ENCODE measurements at regions not wholly inside any gene's neighbourhood (a gene's known extent, or its start where the extent isn't known, plus 50 kb on each side); places are given as distances from the start of the nearest gene placed in this dataset.

DNA sequence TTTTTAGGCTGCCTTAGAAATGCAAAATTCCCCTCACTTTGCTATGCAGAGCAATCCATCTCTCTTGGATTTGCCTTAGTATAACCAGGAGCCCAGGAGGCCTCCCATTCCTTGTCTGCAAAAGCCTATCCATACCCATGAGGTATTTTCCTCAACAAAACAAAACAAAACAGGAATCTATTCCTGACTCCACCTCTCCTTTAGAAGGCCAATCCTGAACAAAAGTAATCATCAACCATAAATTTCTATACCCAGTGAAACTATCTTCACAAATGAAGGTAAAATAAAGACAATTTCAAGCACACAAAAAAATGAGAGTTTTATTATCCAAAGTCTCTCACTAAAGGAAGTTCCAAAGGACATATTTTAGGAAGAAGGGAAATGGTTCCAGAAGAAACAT lies 365.7 kb downstream of the KCNRG start:
- no peak overlapping the region for H3K4me3 ChIP-seq (ENCODE audit: insufficient read depth, low read depth, low read length)
- Mint-ChIP-seq H3K9me3 (ENCODE audit: unreplicated experiment) (peaks cover 15% of the 10 kb centered on the region), H3K27me3 (ENCODE audit: low read depth, unreplicated experiment) (no peaks in the 10 kb centered on the region), H3K4me1 (ENCODE audit: low read depth, unreplicated experiment) (peaks cover 23% of the 10 kb centered on the region), H3K36me3 (ENCODE audit: low read depth, unreplicated experiment) (peaks cover 4% of the 10 kb centered on the region), H3K4me3 (ENCODE audit: unreplicated experiment) (no peak overlapping the region), H3K27ac (ENCODE audit: unreplicated experiment) (peak overlapping the region; percentile 12)
- H3K27ac ChIP-seq (ENCODE audit: low read depth, low read length): no peak overlapping the region
- no peaks in the 10 kb centered on the region for H4K20me1 ChIP-seq (ENCODE audit: insufficient read depth, low read length)
- peaks cover 7% of the 10 kb centered on the region for H3K9me3 ChIP-seq (ENCODE audit: insufficient read depth, low read depth, low read length)
- FAIRE-seq (no peak), DNase-seq (ENCODE audit: low read depth) (no peak)
- H3K4me2 ChIP-seq (ENCODE audit: low read length): no peak overlapping the region
- no peaks in the 10 kb centered on the region for H3K79me2 ChIP-seq (ENCODE audit: insufficient read depth, low read length)
- no peak overlapping the region for H3K9ac ChIP-seq (ENCODE audit: low read length)
- H3K27me3 ChIP-seq (ENCODE audit: insufficient read depth, low read length): no peaks in the 10 kb centered on the region
- peaks cover 2% of the 10 kb centered on the region for H3K4me1 ChIP-seq (ENCODE audit: insufficient read depth, low read length)
- no peak overlapping the region for H2AFZ ChIP-seq (ENCODE audit: low read depth, low read length)
- H3K36me3 ChIP-seq (ENCODE audit: insufficient read depth, low read length): no peaks in the 10 kb centered on the region
- no peak for TF ChIP-seq EZH2 (IDR thresholded peaks at IDR 0.05; ENCODE audit: insufficient read depth, low read length)
- TF ChIP-seq, protein P1, sequence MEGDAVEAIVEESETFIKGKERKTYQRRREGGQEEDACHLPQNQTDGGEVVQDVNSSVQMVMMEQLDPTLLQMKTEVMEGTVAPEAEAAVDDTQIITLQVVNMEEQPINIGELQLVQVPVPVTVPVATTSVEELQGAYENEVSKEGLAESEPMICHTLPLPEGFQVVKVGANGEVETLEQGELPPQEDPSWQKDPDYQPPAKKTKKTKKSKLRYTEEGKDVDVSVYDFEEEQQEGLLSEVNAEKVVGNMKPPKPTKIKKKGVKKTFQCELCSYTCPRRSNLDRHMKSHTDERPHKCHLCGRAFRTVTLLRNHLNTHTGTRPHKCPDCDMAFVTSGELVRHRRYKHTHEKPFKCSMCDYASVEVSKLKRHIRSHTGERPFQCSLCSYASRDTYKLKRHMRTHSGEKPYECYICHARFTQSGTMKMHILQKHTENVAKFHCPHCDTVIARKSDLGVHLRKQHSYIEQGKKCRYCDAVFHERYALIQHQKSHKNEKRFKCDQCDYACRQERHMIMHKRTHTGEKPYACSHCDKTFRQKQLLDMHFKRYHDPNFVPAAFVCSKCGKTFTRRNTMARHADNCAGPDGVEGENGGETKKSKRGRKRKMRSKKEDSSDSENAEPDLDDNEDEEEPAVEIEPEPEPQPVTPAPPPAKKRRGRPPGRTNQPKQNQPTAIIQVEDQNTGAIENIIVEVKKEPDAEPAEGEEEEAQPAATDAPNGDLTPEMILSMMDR (IDR thresholded peaks at IDR 0.05; ENCODE audit: insufficient read depth, low read depth, low read length): no peak

GRCh38 chr13:50382511-50382910 lies 367.3 kb downstream of the KCNRG start:
- Histone ChIP-seq H3K36me3 (ENCODE audit: insufficient read depth, low read length) (no peaks in the 10 kb centered on the region), H3K4me2 (ENCODE audit: low read length) (no peak overlapping the region), H3K79me2 (ENCODE audit: insufficient read depth, low read length) (no peaks in the 10 kb centered on the region), H3K27me3 (ENCODE audit: insufficient read depth, low read length) (no peaks in the 10 kb centered on the region), H3K4me3 (ENCODE audit: insufficient read depth, low read depth, low read length) (no peak overlapping the region), H3K9ac (ENCODE audit: low read length) (no peak overlapping the region), H3K27ac (ENCODE audit: low read depth, low read length) (no peak overlapping the region), H3K4me1 (ENCODE audit: insufficient read depth, low read length) (no peaks in the 10 kb centered on the region), H2AFZ (ENCODE audit: low read depth, low read length) (no peak overlapping the region), H4K20me1 (ENCODE audit: insufficient read depth, low read length) (no peaks in the 10 kb centered on the region), H3K9me3 (ENCODE audit: insufficient read depth, low read depth, low read length) (peaks cover 7% of the 10 kb centered on the region)
- FAIRE-seq (no peak), DNase-seq (ENCODE audit: low read depth) (no peak)
- TF ChIP-seq EZH2 (IDR thresholded peaks at IDR 0.05; ENCODE audit: insufficient read depth, low read length): no peak
- TF ChIP-seq, protein P1 (IDR thresholded peaks at IDR 0.05; ENCODE audit: insufficient read depth, low read depth, low read length): no peak
- Mint-ChIP-seq H3K36me3 (ENCODE audit: low read depth, unreplicated experiment) (peaks cover 4% of the 10 kb centered on the region), H3K4me1 (ENCODE audit: low read depth, unreplicated experiment) (peaks cover 28% of the 10 kb centered on the region), H3K9me3 (ENCODE audit: unreplicated experiment) (peaks cover 15% of the 10 kb centered on the region), H3K27ac (ENCODE audit: unreplicated experiment) (no peak overlapping the region), H3K4me3 (ENCODE audit: unreplicated experiment) (no peak overlapping the region), H3K27me3 (ENCODE audit: low read depth, unreplicated experiment) (no peaks in the 10 kb centered on the region)

DNA sequence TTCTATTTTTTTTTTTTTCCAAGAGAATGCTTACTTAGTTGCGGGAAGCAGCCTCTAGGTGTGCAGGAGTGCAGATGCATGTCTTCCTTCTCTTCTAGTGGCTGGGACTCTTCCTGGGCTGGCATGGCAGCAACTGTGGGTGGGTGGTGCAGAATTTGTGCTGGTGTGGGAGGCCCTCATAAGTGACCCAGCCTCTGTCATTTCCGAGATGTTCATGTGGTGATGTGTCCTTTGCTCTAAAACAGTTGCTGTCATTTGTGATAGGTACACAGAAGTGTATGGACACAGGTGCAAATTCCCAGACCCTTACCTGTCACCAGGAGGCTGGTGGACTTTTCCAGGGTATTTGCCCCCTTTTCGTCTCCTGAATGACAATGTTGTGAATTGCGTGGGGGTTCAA lies 367.7 kb downstream of the KCNRG start:
- Histone ChIP-seq H3K4me3 (ENCODE audit: insufficient read depth, low read depth, low read length) (no peak overlapping the region), H3K36me3 (ENCODE audit: insufficient read depth, low read length) (no peaks in the 10 kb centered on the region), H3K27ac (ENCODE audit: low read depth, low read length) (no peak overlapping the region), H3K27me3 (ENCODE audit: insufficient read depth, low read length) (no peaks in the 10 kb centered on the region), H2AFZ (ENCODE audit: low read depth, low read length) (no peak overlapping the region), H3K9me3 (ENCODE audit: insufficient read depth, low read depth, low read length) (peaks cover 7% of the 10 kb centered on the region), H3K9ac (ENCODE audit: low read length) (no peak overlapping the region), H3K4me2 (ENCODE audit: low read length) (no peak overlapping the region), H4K20me1 (ENCODE audit: insufficient read depth, low read length) (no peaks in the 10 kb centered on the region), H3K4me1 (ENCODE audit: insufficient read depth, low read length) (no peaks in the 10 kb centered on the region), H3K79me2 (ENCODE audit: insufficient read depth, low read length) (no peaks in the 10 kb centered on the region)
- DNase-seq (ENCODE audit: low read depth): no peak
- Mint-ChIP-seq H3K4me3 (ENCODE audit: unreplicated experiment) (no peak overlapping the region), H3K27me3 (ENCODE audit: low read depth, unreplicated experiment) (no peaks in the 10 kb centered on the region), H3K4me1 (ENCODE audit: low read depth, unreplicated experiment) (peaks cover 28% of the 10 kb centered on the region), H3K27ac (ENCODE audit: unreplicated experiment) (no peak overlapping the region), H3K9me3 (ENCODE audit: unreplicated experiment) (peaks cover 15% of the 10 kb centered on the region), H3K36me3 (ENCODE audit: low read depth, unreplicated experiment) (peaks cover 4% of the 10 kb centered on the region)
- no peak for FAIRE-seq
- TF ChIP-seq EZH2 (IDR thresholded peaks at IDR 0.05; ENCODE audit: insufficient read depth, low read length): no peak
- TF ChIP-seq, protein P1 (IDR thresholded peaks at IDR 0.05; ENCODE audit: insufficient read depth, low read depth, low read length): no peak

Data from astrocyte (in vitro differentiated cells and primary cell).